ENCODE measurements at regions not wholly inside any gene's neighbourhood (a gene's known extent, or its start where the extent isn't known, plus 50 kb on each side); places are given as distances from the start of the nearest gene placed in this dataset.

DNA sequence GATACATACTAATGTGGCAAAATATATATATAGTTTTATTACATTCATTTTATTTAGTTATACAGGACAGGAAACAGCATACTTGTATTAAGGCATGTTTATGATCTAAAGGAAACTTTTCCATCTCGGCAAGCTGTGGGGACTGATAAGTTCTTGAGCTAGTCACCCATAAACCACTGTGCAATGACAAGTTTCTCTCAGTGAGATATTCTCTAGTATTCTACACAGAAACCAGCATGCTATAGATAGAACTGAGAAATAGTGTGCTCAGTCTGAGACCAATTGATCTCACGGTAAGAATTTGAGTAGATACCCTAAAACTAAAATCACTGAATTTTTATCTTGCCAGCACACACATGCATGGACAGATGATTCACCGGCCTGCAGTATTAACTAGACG, 717.6 kb upstream of the NOVA1 start:
- Mint-ChIP-seq H3K4me1 (ENCODE audit: low read depth, unreplicated experiment) (no peaks in the 10 kb centered on the region), H3K27ac (ENCODE audit: unreplicated experiment) (no peak overlapping the region), H3K9me3 (ENCODE audit: unreplicated experiment) (no peaks in the 10 kb centered on the region), H3K36me3 (ENCODE audit: insufficient read depth, unreplicated experiment) (no peaks in the 10 kb centered on the region), H3K27me3 (ENCODE audit: insufficient read depth, unreplicated experiment) (no peaks in the 10 kb centered on the region), H3K4me3 (ENCODE audit: unreplicated experiment) (no peak overlapping the region)
- Histone ChIP-seq H3K4me1 (no peaks in the 10 kb centered on the region), H3K27me3 (replicated peaks; ENCODE audit: control insufficient read depth, insufficient read depth, low read length) (no peaks in the 10 kb centered on the region), H3K9me3 (no peaks in the 10 kb centered on the region), H3K36me3 (ENCODE audit: control insufficient read depth, insufficient read depth, low read length) (no peaks in the 10 kb centered on the region), H3K4me3 (ENCODE audit: low read depth, low read length) (no peak overlapping the region)
- no TSS peak for BruUV-seq (replicated peaks)
- DNase-seq, result no peak
- ChIA-PET CTCF (no interaction called here), POLR2A (no interaction called here)
- no peak for TF ChIP-seq CTCF (IDR thresholded peaks at IDR 0.05; ENCODE audit: insufficient read depth in 1 of 2, low read depth in 1 of 2, low read length in 1 of 2, severe bottlenecking in 1 of 2, unreplicated experiment in 1 of 2)
- intact Hi-C loops (cut with micrococcal nuclease; ENCODE audit: unreplicated experiment), result no loop called here

- no peak for DNase-seq
- POLR2A ChIA-PET, result no interaction called here
- CTCF ChIA-PET, result no interaction called here
- no peak for TF ChIP-seq CTCF (IDR thresholded peaks at IDR 0.05; ENCODE audit: insufficient read depth in 1 of 2, low read depth in 1 of 2, low read length in 1 of 2, severe bottlenecking in 1 of 2, unreplicated experiment in 1 of 2)
- H3K27me3 ChIP-seq (replicated peaks; ENCODE audit: control insufficient read depth, insufficient read depth, low read length), result no peaks in the 10 kb centered on the region
- H3K27ac Mint-ChIP-seq (ENCODE audit: unreplicated experiment), result no peak overlapping the region
- H3K36me3 Mint-ChIP-seq (ENCODE audit: insufficient read depth, unreplicated experiment), result no peaks in the 10 kb centered on the region
- intact Hi-C loops (cut with micrococcal nuclease; ENCODE audit: unreplicated experiment), result no loop called here
- no peak overlapping the region for H3K4me3 Mint-ChIP-seq (ENCODE audit: unreplicated experiment)
- H3K4me1 ChIP-seq, result no peaks in the 10 kb centered on the region
- no TSS peak for BruUV-seq (replicated peaks)
- no peaks in the 10 kb centered on the region for H3K27me3 Mint-ChIP-seq (ENCODE audit: insufficient read depth, unreplicated experiment)
- no peaks in the 10 kb centered on the region for H3K9me3 Mint-ChIP-seq (ENCODE audit: unreplicated experiment)
- H3K4me3 ChIP-seq (ENCODE audit: low read depth, low read length), result no peak overlapping the region
- H3K36me3 ChIP-seq (ENCODE audit: control insufficient read depth, insufficient read depth, low read length), result no peaks in the 10 kb centered on the region
- H3K9me3 ChIP-seq, result no peaks in the 10 kb centered on the region
- H3K4me1 Mint-ChIP-seq (ENCODE audit: low read depth, unreplicated experiment), result no peaks in the 10 kb centered on the region
Observed at GRCh38 chr14:27315947-27316346, 718.1 kb upstream of the NOVA1 start.

DNA sequence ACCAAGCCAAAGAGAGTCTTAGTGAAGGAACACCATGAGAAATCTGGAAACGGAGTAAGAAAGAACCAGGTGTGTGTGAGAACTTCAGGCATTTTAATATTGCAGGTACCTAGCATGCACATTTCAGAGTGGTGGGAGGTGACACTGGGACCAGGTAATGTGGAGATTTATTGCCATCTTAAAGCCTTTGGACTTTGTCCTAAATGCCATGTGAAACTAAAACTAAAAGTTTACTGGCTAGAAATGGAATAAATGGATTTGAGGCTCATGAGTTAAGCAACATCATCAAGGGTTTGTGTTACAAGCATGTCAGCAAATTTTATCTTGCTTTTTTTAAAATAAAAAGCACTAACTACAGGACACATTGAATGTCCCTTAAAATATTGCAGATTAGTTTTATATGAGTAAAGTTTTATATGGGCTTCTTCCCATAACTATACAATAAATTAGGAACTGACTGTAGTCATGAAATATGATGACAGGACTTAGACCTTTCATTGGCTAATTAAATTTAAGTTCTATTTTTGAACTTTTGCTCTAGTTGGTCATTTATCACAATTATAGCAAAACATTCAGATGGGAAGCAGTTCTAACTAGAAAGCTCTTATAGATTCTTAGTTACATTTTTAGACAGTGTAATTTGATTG, 721.1 kb upstream of the NOVA1 start:
- BruUV-seq (replicated peaks), result no TSS peak
- H3K36me3 ChIP-seq (ENCODE audit: control insufficient read depth, insufficient read depth, low read length), result no peaks in the 10 kb centered on the region
- ChIA-PET POLR2A (no interaction called here), CTCF (no interaction called here)
- H3K4me1 ChIP-seq, result no peaks in the 10 kb centered on the region
- H3K36me3 Mint-ChIP-seq (ENCODE audit: insufficient read depth, unreplicated experiment), result no peaks in the 10 kb centered on the region
- H3K4me3 Mint-ChIP-seq (ENCODE audit: unreplicated experiment), result no peak overlapping the region
- no peak overlapping the region for H3K4me3 ChIP-seq (ENCODE audit: low read depth, low read length)
- no peaks in the 10 kb centered on the region for H3K27me3 ChIP-seq (replicated peaks; ENCODE audit: control insufficient read depth, insufficient read depth, low read length)
- no peaks in the 10 kb centered on the region for H3K9me3 ChIP-seq
- intact Hi-C loops (cut with micrococcal nuclease; ENCODE audit: unreplicated experiment), result no loop called here
- DNase-seq, result no peak
- H3K27ac Mint-ChIP-seq (ENCODE audit: unreplicated experiment), result no peak overlapping the region
- no peak for TF ChIP-seq CTCF (IDR thresholded peaks at IDR 0.05; ENCODE audit: insufficient read depth in 1 of 2, low read depth in 1 of 2, low read length in 1 of 2, severe bottlenecking in 1 of 2, unreplicated experiment in 1 of 2)
- H3K9me3 Mint-ChIP-seq (ENCODE audit: unreplicated experiment), result no peaks in the 10 kb centered on the region
- no peaks in the 10 kb centered on the region for H3K4me1 Mint-ChIP-seq (ENCODE audit: low read depth, unreplicated experiment)
- no peaks in the 10 kb centered on the region for H3K27me3 Mint-ChIP-seq (ENCODE audit: insufficient read depth, unreplicated experiment)

All from Caco-2 (cell line).